Neuron (in vitro differentiated cells): ENCODE measurements at regions not wholly inside any gene's neighbourhood (a gene's known extent, or its start where the extent isn't known, plus 50 kb on each side); places are given as distances from the start of the nearest gene placed in this dataset.
A peak's percentile ranks its signal among the peaks of the same experiment; 100 is the strongest.

Experiments used
- H2AFZ ChIP-seq: one replicate; pipeline ENCODE4 v1.6.1; 2013; ENCODE audit warnings: low read depth, mild to moderate bottlenecking, inconsistent platforms, low read length, moderate library complexity
- H3K27me3 ChIP-seq: one replicate; pipeline ENCODE4 v1.6.1; 2013; ENCODE audit warnings: low read length; ENCODE audit not compliant: insufficient read depth
- H3K36me3 ChIP-seq: one replicate; pipeline ENCODE4 v1.6.1; 2013; ENCODE audit warnings: low read length; ENCODE audit not compliant: insufficient read depth
- H3K4me1 ChIP-seq: one replicate; pipeline ENCODE4 v1.6.1; 2013; ENCODE audit warnings: low read length; ENCODE audit not compliant: insufficient read depth
- H3K4me3 ChIP-seq: 2 replicates; pipeline ENCODE4 v1.5.1; 2013; ENCODE audit warnings: mild to moderate bottlenecking, low read length, moderate library complexity
- H3K9me3 ChIP-seq: one replicate; pipeline ENCODE4 v1.6.1; 2013; ENCODE audit warnings: low read length

- H3K9me3 ChIP-seq, result no peaks in the 10 kb centered on the region
- no peak overlapping the region for H2AFZ ChIP-seq
- H3K4me1 ChIP-seq, result peaks cover 6% of the 10 kb centered on the region
- no peak overlapping the region for H3K4me3 ChIP-seq
- no peaks in the 10 kb centered on the region for H3K36me3 ChIP-seq
- H3K27me3 ChIP-seq, result no peaks in the 10 kb centered on the region
Measured at GRCh38 chr2:173614265-173614930, 259.7 kb downstream of the CDCA7 start.

- H2AFZ ChIP-seq, result no peak overlapping the region
- no peaks in the 10 kb centered on the region for H3K36me3 ChIP-seq
- no peaks in the 10 kb centered on the region for H3K27me3 ChIP-seq
- H3K9me3 ChIP-seq, result no peaks in the 10 kb centered on the region
- H3K4me1 ChIP-seq, result peaks cover 8% of the 10 kb centered on the region
- no peak overlapping the region for H3K4me3 ChIP-seq
Measured at GRCh38 chr2:173623438-173624319, 269.0 kb downstream of the CDCA7 start.

- H3K9me3 ChIP-seq, result no peaks in the 10 kb centered on the region
- no peaks in the 10 kb centered on the region for H3K36me3 ChIP-seq
- H3K4me3 ChIP-seq, result no peak overlapping the region
- no peak overlapping the region for H2AFZ ChIP-seq
- no peaks in the 10 kb centered on the region for H3K27me3 ChIP-seq
- H3K4me1 ChIP-seq, result peaks cover 8% of the 10 kb centered on the region
Measured at GRCh38 chr2:173625315-173625714, 270.6 kb downstream of the CDCA7 start.

- Histone ChIP-seq H3K36me3 (no peaks in the 10 kb centered on the region), H3K27me3 (no peaks in the 10 kb centered on the region), H3K9me3 (no peaks in the 10 kb centered on the region), H3K4me1 (peaks cover 8% of the 10 kb centered on the region), H3K4me3 (no peak overlapping the region), H2AFZ (no peak overlapping the region)
Measured at GRCh38 chr2:173629076-173629475, 274.4 kb downstream of the CDCA7 start.

GRCh38 chr2:173630425-173631126 is 275.9 kb downstream of the CDCA7 start:
- H3K9me3 ChIP-seq, result no peaks in the 10 kb centered on the region
- no peaks in the 10 kb centered on the region for H3K36me3 ChIP-seq
- peak overlapping the region; percentile 59 for H2AFZ ChIP-seq
- peak overlapping the region; percentile 24 for H3K4me3 ChIP-seq
- H3K4me1 ChIP-seq, result peaks cover 8% of the 10 kb centered on the region
- H3K27me3 ChIP-seq, result no peaks in the 10 kb centered on the region

GRCh38 chr2:173631127-173631460 is 276.4 kb downstream of the CDCA7 start:
- Histone ChIP-seq H2AFZ (peak overlapping the region; percentile 59), H3K4me1 (peaks cover 8% of the 10 kb centered on the region), H3K4me3 (peak overlapping the region; percentile 24), H3K9me3 (no peaks in the 10 kb centered on the region), H3K27me3 (no peaks in the 10 kb centered on the region), H3K36me3 (no peaks in the 10 kb centered on the region)

GRCh38 chr2:173644146-173644545 is 289.5 kb downstream of the CDCA7 start:
- no peak overlapping the region for H2AFZ ChIP-seq
- peaks cover 2% of the 10 kb centered on the region for H3K9me3 ChIP-seq
- H3K36me3 ChIP-seq, result no peaks in the 10 kb centered on the region
- no peak overlapping the region for H3K4me3 ChIP-seq
- H3K4me1 ChIP-seq, result peaks cover 3% of the 10 kb centered on the region
- no peaks in the 10 kb centered on the region for H3K27me3 ChIP-seq

GRCh38 chr2:173647681-173648311 is 293.1 kb downstream of the CDCA7 start:
- Histone ChIP-seq H3K9me3 (peaks cover 3% of the 10 kb centered on the region), H2AFZ (no peak overlapping the region), H3K4me1 (peaks cover 11% of the 10 kb centered on the region), H3K4me3 (no peak overlapping the region), H3K36me3 (no peaks in the 10 kb centered on the region), H3K27me3 (no peaks in the 10 kb centered on the region)

GRCh38 chr2:173648816-173649215 is 294.1 kb downstream of the CDCA7 start:
- Histone ChIP-seq H2AFZ (no peak overlapping the region), H3K36me3 (no peaks in the 10 kb centered on the region), H3K9me3 (peaks cover 3% of the 10 kb centered on the region), H3K4me1 (peaks cover 20% of the 10 kb centered on the region), H3K27me3 (no peaks in the 10 kb centered on the region), H3K4me3 (no peak overlapping the region)

- Histone ChIP-seq H3K36me3 (no peaks in the 10 kb centered on the region), H3K9me3 (peaks cover 3% of the 10 kb centered on the region), H3K4me3 (no peak overlapping the region), H3K27me3 (no peaks in the 10 kb centered on the region), H3K4me1 (peaks cover 24% of the 10 kb centered on the region), H2AFZ (no peak overlapping the region)
Measured at GRCh38 chr2:173649527-173650219, 295.0 kb downstream of the CDCA7 start.

- Histone ChIP-seq H3K9me3 (peaks cover 2% of the 10 kb centered on the region), H3K4me3 (no peak overlapping the region), H2AFZ (no peak overlapping the region), H3K4me1 (peaks cover 24% of the 10 kb centered on the region), H3K27me3 (no peaks in the 10 kb centered on the region), H3K36me3 (no peaks in the 10 kb centered on the region)
Measured at GRCh38 chr2:173651891-173652290, 297.2 kb downstream of the CDCA7 start.

GRCh38 chr2:173652311-173652710 is 297.6 kb downstream of the CDCA7 start:
- H3K4me1 ChIP-seq, result peaks cover 24% of the 10 kb centered on the region
- no peaks in the 10 kb centered on the region for H3K36me3 ChIP-seq
- H3K27me3 ChIP-seq, result no peaks in the 10 kb centered on the region
- peaks cover 2% of the 10 kb centered on the region for H3K9me3 ChIP-seq
- H3K4me3 ChIP-seq, result peak overlapping the region; percentile 34
- H2AFZ ChIP-seq, result peak overlapping the region; percentile 59
